Endothelial cell of umbilical vein (primary cell): ENCODE measurements at regions not wholly inside any gene's neighbourhood (a gene's known extent, or its start where the extent isn't known, plus 50 kb on each side); places are given as distances from the start of the nearest gene placed in this dataset.
"Not testable (repeated sequence)": the region's sequence is repeated elsewhere in the genome, so short reads cannot be mapped to it uniquely, and the experiment has no call there.

Experiments used
- CTCF ChIP-seq, 2 donors: IDR thresholded peaks; 1 replicate in 1 of 2; 2 replicates in 1 of 2; pipeline ENCODE4 v1.5.1; 2011; ENCODE audit warnings: low read length in 2 of 2, mild to moderate bottlenecking in 2 of 2, moderate library complexity in 2 of 2, control low read depth in 1 of 2, inconsistent platforms in 1 of 2, low read depth in 1 of 2; ENCODE audit not compliant: insufficient read depth in 1 of 2; ENCODE audit errors: extremely low read depth in 1 of 2
- EZH2 ChIP-seq: IDR thresholded peaks from 2 replicates; pipeline ENCODE4 v1.6.1; 2012; ENCODE audit warnings: borderline replicate concordance, low read depth, mild to moderate bottlenecking, moderate library complexity, low read length, inconsistent platforms; ENCODE audit not compliant: severe bottlenecking
- FOS ChIP-seq: IDR thresholded peaks from 2 replicates; pipeline ENCODE4 v1.6.1; 2011; ENCODE audit warnings: mild to moderate bottlenecking, low read length, moderate library complexity, borderline replicate concordance; ENCODE audit not compliant: insufficient read depth
- GATA2 ChIP-seq: IDR thresholded peaks from 2 replicates; pipeline ENCODE4 v1.7.0; 2011; ENCODE audit warnings: low read depth, mild to moderate bottlenecking, moderate library complexity, mixed read lengths, low read length; ENCODE audit not compliant: insufficient read length, insufficient read depth
- JUN ChIP-seq: IDR thresholded peaks from 2 replicates; pipeline ENCODE4 v1.6.1; 2011; ENCODE audit warnings: borderline replicate concordance, low read depth; ENCODE audit not compliant: insufficient read length, insufficient read depth
- MYC ChIP-seq: IDR thresholded peaks from one replicate; pipeline ENCODE4 v1.6.1; 2011; ENCODE audit warnings: mild to moderate bottlenecking, low read depth, low read length
- POLR2A ChIP-seq: IDR thresholded peaks from 2 replicates; pipeline ENCODE4 v1.6.1; 2012; ENCODE audit warnings: low read depth, mild to moderate bottlenecking, control low read depth, low read length
- POLR2AphosphoS5 ChIP-seq: IDR thresholded peaks from 2 replicates; pipeline ENCODE4 v1.6.1; 2012; ENCODE audit warnings: low read depth, mild to moderate bottlenecking, control low read depth, low read length, moderate library complexity; ENCODE audit not compliant: insufficient read depth
- TF ChIP-seq, protein P1 (sequence below): IDR thresholded peaks from 2 replicates; pipeline ENCODE4 v1.6.1; 2011; ENCODE audit not compliant: insufficient read depth, insufficient read length

DNA sequence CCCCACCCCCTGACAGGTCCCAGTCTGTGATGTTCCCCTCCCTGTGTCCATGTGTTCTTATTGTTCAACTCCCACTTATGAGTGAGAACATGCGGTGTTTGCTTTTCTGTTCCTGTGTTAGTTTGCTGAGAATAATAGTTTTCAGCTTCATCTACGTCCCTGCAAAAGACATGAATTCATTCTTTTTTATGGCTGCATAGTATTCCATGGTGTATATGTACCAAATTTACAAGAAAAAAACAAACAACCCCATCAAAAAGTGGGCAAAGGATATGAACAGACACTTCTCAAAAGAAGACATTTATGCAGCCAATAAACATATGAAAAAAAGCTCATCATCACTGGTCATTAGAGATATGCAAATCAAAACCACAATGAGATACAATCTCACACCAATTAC, 156.8 kb upstream of the TMEM72 start:
- TF ChIP-seq CTCF (IDR thresholded peaks at IDR 0.05; ENCODE audit: extremely low read depth in 1 of 2, insufficient read depth in 1 of 2, low read depth in 1 of 2, low read length in 2 of 2); POLR2A; FOS; POLR2AphosphoS5; EZH2; MYC; JUN; GATA2: not testable (repeated sequence)
- TF ChIP-seq, protein P1, sequence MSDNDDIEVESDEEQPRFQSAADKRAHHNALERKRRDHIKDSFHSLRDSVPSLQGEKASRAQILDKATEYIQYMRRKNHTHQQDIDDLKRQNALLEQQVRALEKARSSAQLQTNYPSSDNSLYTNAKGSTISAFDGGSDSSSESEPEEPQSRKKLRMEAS: not testable (repeated sequence)
